K562 (cell line): ENCODE measurements at regions not wholly inside any gene's neighbourhood (a gene's known extent, or its start where the extent isn't known, plus 50 kb on each side); places are given as distances from the start of the nearest gene placed in this dataset.

Source experiments
- ATAC-seq: fragments of 200-7000 bp; cut with Tn5 transposase; 3 replicates; pipeline ENCODE4 v1.9.1; 2020; ENCODE audit warnings: moderate library complexity
- BruUV-seq: library from RNA; stranded (reverse); fragments of 400-500 nt; replicated peaks from 2 replicates; lab custom pipeline; 2021; lab: Mats Ljungman, UMichigan
- CTCF ChIA-PET: fragments of 300-600 bp; formaldehyde crosslinking; extraction: SDS; loops from one replicate; lab custom pipeline; 2021; ENCODE audit warnings: low intra/inter-chr PET ratio; lab: Yijun Ruan, JAX
- POLR2A ChIA-PET: fragments of 300-600, 350-650 bp; sonication (Branson Sonifier 250); formaldehyde crosslinking; extraction: SDS; loops from one replicate; lab custom pipeline; 2021; ENCODE audit warnings: antibody characterized with exemption, inconsistent platforms; lab: Yijun Ruan, JAX
- DNase-seq, 4 experiments: peaks; one replicate each; pipeline versions ENCODE4 v3.0.0 to v3.0.0-alpha.2; 2011 to 2018; ENCODE audit warnings: low spot score in 3 of 4, mixed read lengths in 3 of 4; ENCODE audit errors: extremely low read depth in 1 of 4
- FAIRE-seq: peaks from 2 replicates; lab custom pipeline; 2011; peaks lifted over from hg19 to GRCh38; lab: Jason Lieb, UNC
- H2AFZ ChIP-seq: 2 replicates; pipeline ENCODE4 v1.6.0; 2011; ENCODE audit warnings: low read depth, low read length, control low read depth, inconsistent platforms
- H3K27ac ChIP-seq: fragments of 200-600 bp; 3 replicates; pipeline ENCODE4 v1.8.0; 2011; ENCODE audit warnings: low read depth, mild to moderate bottlenecking, control low read depth, inconsistent platforms, low read length, moderate library complexity, mixed read lengths; ENCODE audit errors: extremely low read depth
- H3K27me3 ChIP-seq, 2 experiments: fragments of 300-600 bp in 1 of 2; 2 replicates in 1 of 2; 3 replicates in 1 of 2; pipeline versions ENCODE4 v1.6.0 to v1.8.0; 2011; ENCODE audit warnings: inconsistent platforms in 2 of 2, low read length in 2 of 2, mild to moderate bottlenecking in 1 of 2, mixed read lengths in 1 of 2, moderate library complexity in 1 of 2; ENCODE audit not compliant: control insufficient read depth in 2 of 2, insufficient read depth in 2 of 2
- H3K36me3 ChIP-seq: fragments of 300-600 bp; 3 replicates; pipeline ENCODE4 v1.8.0; 2011; ENCODE audit warnings: mild to moderate bottlenecking, low read length, inconsistent platforms; ENCODE audit not compliant: control insufficient read depth, insufficient read depth
- H3K4me1 ChIP-seq, 2 experiments: fragments of 200-600 bp in 1 of 2; replicated peaks in 1 of 2; 2 replicates in 1 of 2; 3 replicates in 1 of 2; pipeline versions ENCODE4 v1.5.1 to v1.8.0; 2011; ENCODE audit warnings: inconsistent platforms in 2 of 2, low read length in 2 of 2, mild to moderate bottlenecking in 1 of 2, mixed read lengths in 1 of 2, moderate library complexity in 1 of 2; ENCODE audit not compliant: control insufficient read depth in 2 of 2, insufficient read depth in 2 of 2
- H3K4me2 ChIP-seq: 2 replicates; pipeline ENCODE4 v1.6.1; 2011; ENCODE audit warnings: low read length, control low read depth, inconsistent platforms, mixed read lengths; ENCODE audit not compliant: insufficient read depth
- H3K4me3 ChIP-seq: fragments of 200-600 bp; sonication (generic), shearing (Covaris generic); 2 replicates; pipeline ENCODE4 v1.5.1; 2016; ENCODE audit warnings: control low read depth, inconsistent platforms
- H3K79me2 ChIP-seq: fragments of 200-600 bp; 3 replicates; pipeline ENCODE4 v1.8.0; 2011; ENCODE audit warnings: low read length, inconsistent platforms; ENCODE audit not compliant: control insufficient read depth, insufficient read depth
- H3K9ac ChIP-seq, 2 experiments: 2 replicates each; pipeline versions ENCODE4 v1.6.0 to v1.6.1; 2011; ENCODE audit warnings: low read depth in 2 of 2, low read length in 2 of 2, control low read depth in 1 of 2, inconsistent platforms in 1 of 2, mild to moderate bottlenecking in 1 of 2, mixed read lengths in 1 of 2; ENCODE audit not compliant: insufficient read depth in 1 of 2
- H3K9me1 ChIP-seq: one replicate; pipeline ENCODE4 v1.6.0; 2011; ENCODE audit warnings: inconsistent platforms, mild to moderate bottlenecking, low read length, moderate library complexity; ENCODE audit not compliant: control insufficient read depth, insufficient read depth
- H3K9me3 ChIP-seq: replicated peaks from 2 replicates; pipeline ENCODE4 v1.5.1; 2011; ENCODE audit warnings: low read depth, low read length, inconsistent platforms; ENCODE audit not compliant: control insufficient read depth, insufficient read depth
- H4K20me1 ChIP-seq: replicated peaks from 2 replicates; pipeline ENCODE4 v1.6.1; 2011; ENCODE audit warnings: low read length, inconsistent platforms, mixed read lengths; ENCODE audit not compliant: control insufficient read depth, insufficient read depth
- CTBP1 ChIP-seq: fragments of 450-650 bp; IDR thresholded peaks from 2 replicates; pipeline ENCODE4 v1.6.1; 2016; ENCODE audit warnings: borderline replicate concordance
- DNMT1 ChIP-seq: fragments of 450-650 bp; IDR thresholded peaks from 2 replicates; pipeline ENCODE4 v1.6.1; 2016; ENCODE audit warnings: antibody characterized with exemption, mild to moderate bottlenecking
- HNRNPUL1 ChIP-seq: fragments of 200-400 bp; formaldehyde crosslinking; IDR thresholded peaks from 2 replicates; pipeline ENCODE4 v1.6.1; 2017; ENCODE audit warnings: low read length
- MAFG ChIP-seq: fragments of 450-650 bp; conservative IDR thresholded peaks from 2 replicates; pipeline ENCODE4 v1.6.1; 2016; ENCODE audit warnings: missing genetic modification characterization, missing compliant biosample characterization
- POLR2B ChIP-seq: fragments of 450-650 bp; IDR thresholded peaks from 2 replicates; pipeline ENCODE4 v1.6.1; 2018; ENCODE audit warnings: low read depth; ENCODE audit not compliant: partially characterized antibody
- SLC30A9 ChIP-seq: fragments of 250-450 bp; sonication (Bioruptor Pico); IDR thresholded peaks from 2 replicates; pipeline ENCODE4 v1.8.0; 2022; ENCODE audit warnings: mild to moderate bottlenecking, moderate library complexity
- TBP ChIP-seq: optimal IDR thresholded peaks from 2 replicates; pipeline ENCODE3; 2011; ENCODE audit warnings: low read depth, low read length, improper control_type of control experiment
- ZNF212 ChIP-seq: fragments of 450-650 bp; formaldehyde crosslinking; IDR thresholded peaks from 2 replicates; pipeline ENCODE4 v1.4.0; 2020; ENCODE audit warnings: mild to moderate bottlenecking
- ZNF217 ChIP-seq: sonication (generic); formaldehyde crosslinking; IDR thresholded peaks from 2 replicates; pipeline ENCODE4 v1.8.0; 2022; ENCODE audit warnings: mild to moderate bottlenecking, missing genetic modification reagents
- ZNF699 ChIP-seq: fragments of 250-450 bp; sonication (Bioruptor Pico); IDR thresholded peaks from 2 replicates; pipeline ENCODE4 v1.8.0; 2021; ENCODE audit warnings: mild to moderate bottlenecking, moderate library complexity; ENCODE audit not compliant: insufficient replicate concordance
- WGBS: fragments of 100-300 bp; shearing (Covaris generic); methylation state at CpG from one replicate; pipeline ENCODE4 v1.1.6; 2016; ENCODE audit warnings: low coverage, mixed read lengths; ENCODE audit not compliant: insufficient coverage; ENCODE audit errors: missing lambda C conversion rate; 5-methylcytosine and 5-hydroxymethylcytosine counted together
- in situ Hi-C: fragments of 300-500 bp; cut with MboI; formaldehyde crosslinking; loops from 4 replicates; pipeline ENCODE4 v1.15.0; 2018; ENCODE audit warnings: inconsistent platforms, mixed read lengths
- intact Hi-C: fragments of 100-400 bp; cut with micrococcal nuclease; formaldehyde crosslinking; loops from 2 replicates; pipeline ENCODE4 v1.14.2; 2022
- TF ChIP-seq, protein P1 (sequence below): sonication (generic); formaldehyde crosslinking; IDR thresholded peaks from 2 replicates; pipeline ENCODE4 v1.8.0; 2022; ENCODE audit warnings: mild to moderate bottlenecking, missing genetic modification reagents
- TF ChIP-seq, protein P2 (sequence below), 2 experiments: fragments of 450-650 bp; IDR thresholded peaks; 2 replicates each; pipeline ENCODE4 v1.6.1; 2018; ENCODE audit warnings: mild to moderate bottlenecking in 2 of 2, low read depth in 1 of 2; ENCODE audit not compliant: partially characterized antibody in 2 of 2

DNA sequence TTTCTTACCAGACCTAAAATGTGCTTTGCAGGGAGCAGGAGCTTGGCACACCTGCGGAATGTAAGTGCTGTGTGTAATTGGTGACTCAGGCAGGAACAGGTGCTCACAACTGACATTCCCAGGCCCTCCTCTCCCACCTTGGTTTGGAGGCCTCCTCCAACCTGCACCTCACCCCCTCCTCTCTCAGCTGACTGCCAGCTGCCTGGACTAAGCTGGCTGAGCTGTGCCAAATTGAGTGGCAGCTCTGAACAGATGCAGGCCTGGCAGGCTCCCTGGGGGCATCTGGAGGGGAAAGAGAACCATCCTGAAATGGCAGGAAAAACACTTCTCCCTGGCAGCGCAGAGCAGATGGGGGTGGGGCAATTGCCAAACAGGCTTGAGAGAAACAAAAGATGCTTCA is 91.7 kb upstream of the PGBD5 start:
- H3K9me3 ChIP-seq = no peaks in the 10 kb centered on the region
- no peaks in the 10 kb centered on the region for H3K79me2 ChIP-seq
- no peak for TF ChIP-seq DNMT1
- TF ChIP-seq MAFG (tag) = no peak
- TF ChIP-seq ZNF217 = no peak
- TF ChIP-seq SLC30A9 = no peak
- TF ChIP-seq ZNF699 (CRISPR knock-in tag) = no peak
- TF ChIP-seq, protein P1, sequence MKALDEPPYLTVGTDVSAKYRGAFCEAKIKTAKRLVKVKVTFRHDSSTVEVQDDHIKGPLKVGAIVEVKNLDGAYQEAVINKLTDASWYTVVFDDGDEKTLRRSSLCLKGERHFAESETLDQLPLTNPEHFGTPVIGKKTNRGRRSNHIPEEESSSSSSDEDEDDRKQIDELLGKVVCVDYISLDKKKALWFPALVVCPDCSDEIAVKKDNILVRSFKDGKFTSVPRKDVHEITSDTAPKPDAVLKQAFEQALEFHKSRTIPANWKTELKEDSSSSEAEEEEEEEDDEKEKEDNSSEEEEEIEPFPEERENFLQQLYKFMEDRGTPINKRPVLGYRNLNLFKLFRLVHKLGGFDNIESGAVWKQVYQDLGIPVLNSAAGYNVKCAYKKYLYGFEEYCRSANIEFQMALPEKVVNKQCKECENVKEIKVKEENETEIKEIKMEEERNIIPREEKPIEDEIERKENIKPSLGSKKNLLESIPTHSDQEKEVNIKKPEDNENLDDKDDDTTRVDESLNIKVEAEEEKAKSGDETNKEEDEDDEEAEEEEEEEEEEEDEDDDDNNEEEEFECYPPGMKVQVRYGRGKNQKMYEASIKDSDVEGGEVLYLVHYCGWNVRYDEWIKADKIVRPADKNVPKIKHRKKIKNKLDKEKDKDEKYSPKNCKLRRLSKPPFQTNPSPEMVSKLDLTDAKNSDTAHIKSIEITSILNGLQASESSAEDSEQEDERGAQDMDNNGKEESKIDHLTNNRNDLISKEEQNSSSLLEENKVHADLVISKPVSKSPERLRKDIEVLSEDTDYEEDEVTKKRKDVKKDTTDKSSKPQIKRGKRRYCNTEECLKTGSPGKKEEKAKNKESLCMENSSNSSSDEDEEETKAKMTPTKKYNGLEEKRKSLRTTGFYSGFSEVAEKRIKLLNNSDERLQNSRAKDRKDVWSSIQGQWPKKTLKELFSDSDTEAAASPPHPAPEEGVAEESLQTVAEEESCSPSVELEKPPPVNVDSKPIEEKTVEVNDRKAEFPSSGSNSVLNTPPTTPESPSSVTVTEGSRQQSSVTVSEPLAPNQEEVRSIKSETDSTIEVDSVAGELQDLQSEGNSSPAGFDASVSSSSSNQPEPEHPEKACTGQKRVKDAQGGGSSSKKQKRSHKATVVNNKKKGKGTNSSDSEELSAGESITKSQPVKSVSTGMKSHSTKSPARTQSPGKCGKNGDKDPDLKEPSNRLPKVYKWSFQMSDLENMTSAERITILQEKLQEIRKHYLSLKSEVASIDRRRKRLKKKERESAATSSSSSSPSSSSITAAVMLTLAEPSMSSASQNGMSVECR (CRISPR knock-in tag) = no peak
- TF ChIP-seq ZNF212 (CRISPR knock-in tag) = no peak
- TF ChIP-seq, protein P2, sequence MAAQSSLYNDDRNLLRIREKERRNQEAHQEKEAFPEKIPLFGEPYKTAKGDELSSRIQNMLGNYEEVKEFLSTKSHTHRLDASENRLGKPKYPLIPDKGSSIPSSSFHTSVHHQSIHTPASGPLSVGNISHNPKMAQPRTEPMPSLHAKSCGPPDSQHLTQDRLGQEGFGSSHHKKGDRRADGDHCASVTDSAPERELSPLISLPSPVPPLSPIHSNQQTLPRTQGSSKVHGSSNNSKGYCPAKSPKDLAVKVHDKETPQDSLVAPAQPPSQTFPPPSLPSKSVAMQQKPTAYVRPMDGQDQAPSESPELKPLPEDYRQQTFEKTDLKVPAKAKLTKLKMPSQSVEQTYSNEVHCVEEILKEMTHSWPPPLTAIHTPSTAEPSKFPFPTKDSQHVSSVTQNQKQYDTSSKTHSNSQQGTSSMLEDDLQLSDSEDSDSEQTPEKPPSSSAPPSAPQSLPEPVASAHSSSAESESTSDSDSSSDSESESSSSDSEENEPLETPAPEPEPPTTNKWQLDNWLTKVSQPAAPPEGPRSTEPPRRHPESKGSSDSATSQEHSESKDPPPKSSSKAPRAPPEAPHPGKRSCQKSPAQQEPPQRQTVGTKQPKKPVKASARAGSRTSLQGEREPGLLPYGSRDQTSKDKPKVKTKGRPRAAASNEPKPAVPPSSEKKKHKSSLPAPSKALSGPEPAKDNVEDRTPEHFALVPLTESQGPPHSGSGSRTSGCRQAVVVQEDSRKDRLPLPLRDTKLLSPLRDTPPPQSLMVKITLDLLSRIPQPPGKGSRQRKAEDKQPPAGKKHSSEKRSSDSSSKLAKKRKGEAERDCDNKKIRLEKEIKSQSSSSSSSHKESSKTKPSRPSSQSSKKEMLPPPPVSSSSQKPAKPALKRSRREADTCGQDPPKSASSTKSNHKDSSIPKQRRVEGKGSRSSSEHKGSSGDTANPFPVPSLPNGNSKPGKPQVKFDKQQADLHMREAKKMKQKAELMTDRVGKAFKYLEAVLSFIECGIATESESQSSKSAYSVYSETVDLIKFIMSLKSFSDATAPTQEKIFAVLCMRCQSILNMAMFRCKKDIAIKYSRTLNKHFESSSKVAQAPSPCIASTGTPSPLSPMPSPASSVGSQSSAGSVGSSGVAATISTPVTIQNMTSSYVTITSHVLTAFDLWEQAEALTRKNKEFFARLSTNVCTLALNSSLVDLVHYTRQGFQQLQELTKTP (IDR thresholded peaks at IDR 0.05; ENCODE audit: low read depth in 1 of 2, partially characterized antibody in 2 of 2) = no peak
- TF ChIP-seq CTBP1 = no peak
- TF ChIP-seq TBP = no peak
- TF ChIP-seq HNRNPUL1 = no peak
- TF ChIP-seq POLR2B = no peak
- no peaks in the 10 kb centered on the region for H3K9me1 ChIP-seq
- H3K27ac ChIP-seq = no peak overlapping the region
- H3K4me2 ChIP-seq = no peak overlapping the region
- BruUV-seq = no TSS peak
- H3K27me3 ChIP-seq = peaks cover 4 to 12% of the 10 kb centered on the region in 2 experiments; a peak in 4 of 5 replicates
- FAIRE-seq (no peak), DNase-seq (no peak), ATAC-seq (no peak)
- no peaks in the 10 kb centered on the region for H3K4me1 ChIP-seq
- ChIA-PET CTCF (no interaction called here), POLR2A (interaction anchor here (1.1 to 1.3 kb wide), 2 partner anchors 12 to 16 kb away, joined by 3 read pairs; no protein-coding TSS in a partner anchor)
- H4K20me1 ChIP-seq = no peaks in the 10 kb centered on the region
- H2AFZ ChIP-seq = no peak overlapping the region
- H3K9ac ChIP-seq = no peak overlapping the region
- intact Hi-C loops (no loop called here), in situ Hi-C loops (no loop called here)
- H3K36me3 ChIP-seq = no peaks in the 10 kb centered on the region
- 0% methylated on average over 2 of the region's 2 CpGs for WGBS
- no peak overlapping the region for H3K4me3 ChIP-seq
